ENCODE measurements at regions not wholly inside any gene's neighbourhood (a gene's known extent, or its start where the extent isn't known, plus 50 kb on each side); places are given as distances from the start of the nearest gene placed in this dataset.
"Not testable (repeated sequence)": the region's sequence is repeated elsewhere in the genome, so short reads cannot be mapped to it uniquely, and the experiment has no call there.

- Mint-ChIP-seq H3K9me3 (ENCODE audit: low read depth) (no peaks in the 10 kb centered on the region), H3K27me3 (peaks cover 15% of the 10 kb centered on the region), H3K27ac (no peak overlapping the region), H3K4me3 (no peak overlapping the region), H3K4me1 (no peaks in the 10 kb centered on the region), H3K36me3 (ENCODE audit: low read depth) (no peaks in the 10 kb centered on the region)
- ChIA-PET CTCF (no interaction called here), POLR2A (no interaction called here)
- DNase-seq (no peak), ATAC-seq (no peak)
- intact Hi-C loops (cut with DNase I, micrococcal nuclease), result no loop called here
These were observed 54.2 kb upstream of the PIK3R4 start for GRCh38 chr3:130800829-130801228.

- CTCF ChIA-PET, result no interaction called here
- Mint-ChIP-seq H3K27me3 (peaks cover 15% of the 10 kb centered on the region), H3K9me3 (ENCODE audit: low read depth) (no peaks in the 10 kb centered on the region), H3K4me3 (no peak overlapping the region), H3K36me3 (ENCODE audit: low read depth) (no peaks in the 10 kb centered on the region), H3K27ac (no peak overlapping the region), H3K4me1 (no peaks in the 10 kb centered on the region)
- ATAC-seq (no peak), DNase-seq (no peak)
- POLR2A ChIA-PET, result no interaction called here
- intact Hi-C loops (cut with DNase I, micrococcal nuclease), result no loop called here
These were observed 54.8 kb upstream of the PIK3R4 start for GRCh38 chr3:130801473-130801872.

GRCh38 chr3:130811557-130811956 lies 64.9 kb upstream of the PIK3R4 start:
- no peak overlapping the region for H3K4me3 Mint-ChIP-seq
- H3K4me1 Mint-ChIP-seq, result no peaks in the 10 kb centered on the region
- no peaks in the 10 kb centered on the region for H3K9me3 Mint-ChIP-seq (ENCODE audit: low read depth)
- ATAC-seq (no peak), DNase-seq (no peak)
- ChIA-PET CTCF (interaction anchor here (1.0 kb wide), 1 partner anchor 16 kb away, joined by 4 read pairs; no protein-coding TSS in a partner anchor), POLR2A (no interaction called here)
- H3K27ac Mint-ChIP-seq, result no peak overlapping the region
- intact Hi-C loops (cut with DNase I, micrococcal nuclease), result no loop called here
- H3K36me3 Mint-ChIP-seq (ENCODE audit: low read depth), result no peaks in the 10 kb centered on the region
- H3K27me3 Mint-ChIP-seq, result no peaks in the 10 kb centered on the region

GRCh38 chr3:130814691-130815472 lies 68.3 kb upstream of the PIK3R4 start:
- Mint-ChIP-seq H3K4me1 (no peaks in the 10 kb centered on the region), H3K4me3 (no peak overlapping the region), H3K27me3 (peaks cover 2% of the 10 kb centered on the region), H3K27ac (no peak overlapping the region), H3K9me3 (ENCODE audit: low read depth) (no peaks in the 10 kb centered on the region), H3K36me3 (ENCODE audit: low read depth) (no peaks in the 10 kb centered on the region)
- DNase-seq (no peak), ATAC-seq (no peak)
- ChIA-PET CTCF (no interaction called here), POLR2A (no interaction called here)
- intact Hi-C loops (cut with DNase I, micrococcal nuclease), result no loop called here

- intact Hi-C loops (cut with DNase I, micrococcal nuclease), result no loop called here
These were observed 70.2 kb upstream of the PIK3R4 start for GRCh38 chr3:130816561-130817445.

GRCh38 chr3:130818066-130818465 lies 71.4 kb upstream of the PIK3R4 start:
- H3K9me3 Mint-ChIP-seq (ENCODE audit: low read depth); ATAC-seq; H3K27ac Mint-ChIP-seq; H3K4me3 Mint-ChIP-seq; H3K36me3 Mint-ChIP-seq (ENCODE audit: low read depth); intact Hi-C loops (cut with DNase I, micrococcal nuclease); CTCF ChIA-PET; DNase-seq; H3K27me3 Mint-ChIP-seq; H3K4me1 Mint-ChIP-seq: not testable (repeated sequence)
- POLR2A ChIA-PET, result interaction anchor here (0.5 kb wide), 1 partner anchor 27 kb away, joined by 3 read pairs; no protein-coding TSS in a partner anchor

More at GRCh38 chr3:130816561-130817445, 70.2 kb upstream of the PIK3R4 start:
- no peaks in the 10 kb centered on the region for H3K4me1 Mint-ChIP-seq
- no peak overlapping the region for H3K27ac Mint-ChIP-seq
- H3K27me3 Mint-ChIP-seq, result peaks cover 2% of the 10 kb centered on the region
- no peaks in the 10 kb centered on the region for H3K9me3 Mint-ChIP-seq (ENCODE audit: low read depth)
- DNase-seq (no peak), ATAC-seq (no peak)
- ChIA-PET POLR2A (no interaction called here), CTCF (interaction anchor here (1.4 kb wide), 1 partner anchor 77 kb away, joined by 3 read pairs; the partner anchor contains the start of gene ATP2C1)
- no peak overlapping the region for H3K4me3 Mint-ChIP-seq
- no peaks in the 10 kb centered on the region for H3K36me3 Mint-ChIP-seq (ENCODE audit: low read depth)

- Mint-ChIP-seq H3K4me1 (no peaks in the 10 kb centered on the region), H3K27ac (no peak overlapping the region), H3K27me3 (peaks cover 2% of the 10 kb centered on the region), H3K36me3 (ENCODE audit: low read depth) (no peaks in the 10 kb centered on the region), H3K4me3 (no peak overlapping the region), H3K9me3 (ENCODE audit: low read depth) (no peaks in the 10 kb centered on the region)
- POLR2A ChIA-PET, result no interaction called here
- DNase-seq (no peak), ATAC-seq (no peak)
- intact Hi-C loops (cut with DNase I, micrococcal nuclease), result no loop called here
- CTCF ChIA-PET, result no interaction called here
These were observed 72.9 kb upstream of the ATP2C1 start for GRCh38 chr3:130820976-130821375.

GRCh38 chr3:130821806-130822205 lies 72.1 kb upstream of the ATP2C1 start:
- no peak for ATAC-seq
- ChIA-PET CTCF (interaction anchor here (0.5 kb wide), 1 partner anchor 47 kb away, joined by 3 read pairs; no protein-coding TSS in a partner anchor), POLR2A (no interaction called here)
- Mint-ChIP-seq H3K27me3 (peaks cover 2% of the 10 kb centered on the region), H3K4me3 (no peak overlapping the region), H3K36me3 (ENCODE audit: low read depth) (no peaks in the 10 kb centered on the region), H3K4me1 (no peaks in the 10 kb centered on the region), H3K9me3 (ENCODE audit: low read depth) (no peaks in the 10 kb centered on the region), H3K27ac (no peak overlapping the region)
- DNase-seq, result no peak
- intact Hi-C loops (cut with DNase I, micrococcal nuclease), result no loop called here

- POLR2A ChIA-PET, result no interaction called here
- Mint-ChIP-seq H3K27me3 (peaks cover 2% of the 10 kb centered on the region), H3K4me3 (no peak overlapping the region), H3K9me3 (ENCODE audit: low read depth) (no peaks in the 10 kb centered on the region), H3K4me1 (no peaks in the 10 kb centered on the region), H3K27ac (no peak overlapping the region), H3K36me3 (ENCODE audit: low read depth) (no peaks in the 10 kb centered on the region)
- intact Hi-C loops (cut with DNase I, micrococcal nuclease), result no loop called here
- DNase-seq, result no peak
- ATAC-seq, result no peak
- CTCF ChIA-PET, result no interaction called here
These were observed 70.5 kb upstream of the ATP2C1 start for GRCh38 chr3:130823241-130823884.

- intact Hi-C loops (cut with DNase I, micrococcal nuclease), result no loop called here
- Mint-ChIP-seq H3K27ac (no peak overlapping the region), H3K4me1 (no peaks in the 10 kb centered on the region), H3K36me3 (ENCODE audit: low read depth) (no peaks in the 10 kb centered on the region), H3K4me3 (no peak overlapping the region), H3K9me3 (ENCODE audit: low read depth) (no peaks in the 10 kb centered on the region), H3K27me3 (peaks cover 2% of the 10 kb centered on the region)
- no peak for ATAC-seq
- CTCF ChIA-PET, result no interaction called here
- no peak for DNase-seq
- POLR2A ChIA-PET, result no interaction called here
These were observed 69.9 kb upstream of the ATP2C1 start for GRCh38 chr3:130823996-130824395.

- ChIA-PET POLR2A (no interaction called here), CTCF (no interaction called here)
- Mint-ChIP-seq H3K36me3 (ENCODE audit: low read depth) (no peaks in the 10 kb centered on the region), H3K27ac (no peak overlapping the region), H3K9me3 (ENCODE audit: low read depth) (no peaks in the 10 kb centered on the region), H3K27me3 (no peaks in the 10 kb centered on the region), H3K4me1 (no peaks in the 10 kb centered on the region), H3K4me3 (no peak overlapping the region)
- DNase-seq (no peak), ATAC-seq (no peak)
- intact Hi-C loops (cut with DNase I, micrococcal nuclease), result no loop called here
These were observed 68.1 kb upstream of the ATP2C1 start for GRCh38 chr3:130825762-130826299.

Data from activated CD4-positive, alpha-beta T cell treated with anti-CD3 and anti-CD28 coated beads for 36 hours (primary cell).